ENCODE measurements at regions not wholly inside any gene's neighbourhood (a gene's known extent, or its start where the extent isn't known, plus 50 kb on each side); places are given as distances from the start of the nearest gene placed in this dataset.

DNA sequence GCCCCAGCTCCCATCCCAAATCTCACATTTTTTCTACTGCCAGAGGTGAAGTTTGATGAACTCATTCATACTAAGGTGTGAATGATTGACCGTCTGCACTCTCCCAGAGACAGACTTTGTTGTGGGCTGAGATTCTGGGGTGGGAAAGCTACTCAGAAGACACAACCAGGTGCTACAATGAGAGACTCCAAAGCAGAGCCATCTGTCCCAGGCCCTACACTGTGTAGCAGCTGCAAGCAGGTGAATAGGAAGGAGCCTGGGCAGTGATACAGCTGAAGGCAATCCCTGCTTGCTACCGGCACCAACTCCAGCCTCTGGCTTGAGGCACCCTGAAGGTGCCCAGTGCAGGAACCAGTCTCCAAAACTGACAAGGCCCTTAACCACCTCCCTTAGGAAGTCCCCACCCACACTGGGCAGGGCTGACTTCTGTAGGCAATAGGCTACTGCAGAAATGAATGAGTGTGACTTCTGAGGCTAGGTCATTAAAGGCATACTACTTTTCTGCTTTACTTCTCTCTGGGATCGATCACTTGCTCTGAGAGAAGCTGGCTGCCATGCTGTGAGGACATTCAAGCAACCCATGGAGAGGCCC is 79.7 kb upstream of the RUNX3 start:
- Mint-ChIP-seq H3K27ac (no peak overlapping the region), H3K9me3 (peaks cover 0 to 4% of the 10 kb centered on the region in 2 experiments; a peak in 1 of 5 replicates), H3K4me1 (peaks cover 19 to 36% of the 10 kb centered on the region in 2 experiments), H3K36me3 (ENCODE audit: insufficient read depth in 1 of 3, low read depth in 3 of 3) (no peaks in the 10 kb centered on the region), H3K4me3 (no peak overlapping the region), H3K27me3 (ENCODE audit: low read depth) (peaks cover 9% of the 10 kb centered on the region)
- Histone ChIP-seq H3K27ac (ENCODE audit: insufficient read length, low read depth, low read length) (no peak overlapping the region), H2BK5ac (ENCODE audit: insufficient read length, low read length) (no peak overlapping the region), H4K20me1 (ENCODE audit: control insufficient read depth, insufficient read depth, insufficient read length) (no peaks in the 10 kb centered on the region), H2BK120ac (ENCODE audit: low read depth, low read length, poor library complexity, severe bottlenecking) (no peak overlapping the region), H3T11ph (ENCODE audit: low read length) (no peak overlapping the region), H3K27me3 (ENCODE audit: insufficient read depth, low read length) (no peaks in the 10 kb centered on the region), H3K23me2 (ENCODE audit: insufficient read length, low read depth, low read length, poor library complexity, severe bottlenecking) (no peaks in the 10 kb centered on the region), H3K4me2 (ENCODE audit: insufficient read depth, insufficient read length, low read length) (no peak overlapping the region), H4K5ac (ENCODE audit: insufficient read length, low read depth, low read length) (no peak overlapping the region), H2BK12ac (ENCODE audit: insufficient read length, low read depth, low read length) (no peak overlapping the region), H3K4me1 (ENCODE audit: insufficient read depth, low read length) (no peaks in the 10 kb centered on the region), H2BK15ac (ENCODE audit: low read depth, low read length) (no peak overlapping the region), H3K56ac (ENCODE audit: insufficient read length, low read depth, low read length) (no peak overlapping the region), H3K79me2 (ENCODE audit: insufficient read depth, low read length) (no peaks in the 10 kb centered on the region), H2AFZ (ENCODE audit: low read length) (no peak overlapping the region), H2BK20ac (ENCODE audit: low read depth, low read length, poor library complexity, severe bottlenecking) (no peak overlapping the region), H4K8ac (replicated peaks; ENCODE audit: insufficient read length, low read depth, low read length) (no peak overlapping the region), H4K91ac (ENCODE audit: insufficient read length, low read depth, low read length) (no peak overlapping the region), H3K18ac (ENCODE audit: insufficient read length, low read depth, low read length) (no peak overlapping the region), H3K9ac (ENCODE audit: extremely low read depth, insufficient read length, low read length) (no peak overlapping the region), H2AK5ac (ENCODE audit: insufficient read length, low read length) (no peak overlapping the region), H3K79me1 (ENCODE audit: insufficient read depth, low read depth, low read length, poor library complexity, severe bottlenecking) (no peaks in the 10 kb centered on the region), H3K23ac (ENCODE audit: insufficient read length, low read depth, low read length) (no peak overlapping the region), H3K4ac (ENCODE audit: low read depth, low read length) (no peak overlapping the region), H3K14ac (ENCODE audit: insufficient read depth, low read length) (no peak overlapping the region), H3K9me3 (ENCODE audit: control insufficient read depth, low read depth, low read length) (no peaks in the 10 kb centered on the region)
- DNase-seq: no peak
- TF ChIP-seq, protein P1, sequence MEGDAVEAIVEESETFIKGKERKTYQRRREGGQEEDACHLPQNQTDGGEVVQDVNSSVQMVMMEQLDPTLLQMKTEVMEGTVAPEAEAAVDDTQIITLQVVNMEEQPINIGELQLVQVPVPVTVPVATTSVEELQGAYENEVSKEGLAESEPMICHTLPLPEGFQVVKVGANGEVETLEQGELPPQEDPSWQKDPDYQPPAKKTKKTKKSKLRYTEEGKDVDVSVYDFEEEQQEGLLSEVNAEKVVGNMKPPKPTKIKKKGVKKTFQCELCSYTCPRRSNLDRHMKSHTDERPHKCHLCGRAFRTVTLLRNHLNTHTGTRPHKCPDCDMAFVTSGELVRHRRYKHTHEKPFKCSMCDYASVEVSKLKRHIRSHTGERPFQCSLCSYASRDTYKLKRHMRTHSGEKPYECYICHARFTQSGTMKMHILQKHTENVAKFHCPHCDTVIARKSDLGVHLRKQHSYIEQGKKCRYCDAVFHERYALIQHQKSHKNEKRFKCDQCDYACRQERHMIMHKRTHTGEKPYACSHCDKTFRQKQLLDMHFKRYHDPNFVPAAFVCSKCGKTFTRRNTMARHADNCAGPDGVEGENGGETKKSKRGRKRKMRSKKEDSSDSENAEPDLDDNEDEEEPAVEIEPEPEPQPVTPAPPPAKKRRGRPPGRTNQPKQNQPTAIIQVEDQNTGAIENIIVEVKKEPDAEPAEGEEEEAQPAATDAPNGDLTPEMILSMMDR (conservative IDR thresholded peaks at IDR 0.05): no peak
- no CpG with 5 or more reads among the region's 3 CpGs for WGBS (ENCODE audit: extremely low coverage, insufficient read length, low lambda C conversion rate)

Data from H9 (cell line).